ENCODE measurements at regions not wholly inside any gene's neighbourhood (a gene's known extent, or its start where the extent isn't known, plus 50 kb on each side); places are given as distances from the start of the nearest gene placed in this dataset.

DNA sequence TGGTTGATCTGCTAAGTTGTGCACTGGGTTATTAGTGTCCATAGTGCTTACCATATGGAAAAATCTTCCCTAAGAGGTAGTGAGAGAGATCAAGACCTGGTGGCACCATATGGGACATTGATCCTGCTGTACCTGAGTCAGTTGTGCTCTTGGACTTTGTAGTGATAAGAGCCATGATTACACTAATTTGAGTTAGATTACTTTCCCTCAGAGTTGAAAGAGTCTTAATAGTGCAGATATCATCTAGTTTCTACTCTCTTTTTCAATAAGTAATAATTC, 114.2 kb downstream of the KCNE4 start:
- no peak for DNase-seq (ENCODE audit: low read depth, low spot score)
- no peak overlapping the region for H3K4me3 ChIP-seq
- no peak overlapping the region for H3K27ac ChIP-seq (ENCODE audit: control insufficient read depth, insufficient read depth)
- BruUV-seq (replicated peaks), result no TSS peak
- ChIA-PET SMC1A (ENCODE audit: uncharacterized antibody, unreplicated experiment) (no interaction called here), RAD21 (ENCODE audit: unreplicated experiment) (no interaction called here), POLR2A (no interaction called here), CTCF (no interaction called here)
- no peaks in the 10 kb centered on the region for H4K20me1 ChIP-seq (ENCODE audit: control insufficient read depth, insufficient read depth)
- H3K9me3 ChIP-seq (replicated peaks; ENCODE audit: control insufficient read depth, insufficient read depth, low read length), result no peaks in the 10 kb centered on the region
- H3K79me2 ChIP-seq (ENCODE audit: control insufficient read depth, insufficient read depth, low read length), result no peaks in the 10 kb centered on the region
- H3K36me3 ChIP-seq (ENCODE audit: control insufficient read depth in 2 of 2, insufficient read depth in 2 of 2, low read length in 1 of 2), result no peaks in the 10 kb centered on the region
- intact Hi-C loops (cut with micrococcal nuclease; ENCODE audit: unreplicated experiment) (no loop called here), in situ Hi-C loops (cut with MboI) (no loop called here)
- peaks cover 7% of the 10 kb centered on the region for H3K4me1 ChIP-seq (ENCODE audit: control insufficient read depth, insufficient read depth, low read length)
- no peak for FAIRE-seq
- ATAC-seq, result no peak
- no peak overlapping the region for H3K4me2 ChIP-seq (ENCODE audit: control insufficient read depth, insufficient read depth)
- TF ChIP-seq, protein P1, sequence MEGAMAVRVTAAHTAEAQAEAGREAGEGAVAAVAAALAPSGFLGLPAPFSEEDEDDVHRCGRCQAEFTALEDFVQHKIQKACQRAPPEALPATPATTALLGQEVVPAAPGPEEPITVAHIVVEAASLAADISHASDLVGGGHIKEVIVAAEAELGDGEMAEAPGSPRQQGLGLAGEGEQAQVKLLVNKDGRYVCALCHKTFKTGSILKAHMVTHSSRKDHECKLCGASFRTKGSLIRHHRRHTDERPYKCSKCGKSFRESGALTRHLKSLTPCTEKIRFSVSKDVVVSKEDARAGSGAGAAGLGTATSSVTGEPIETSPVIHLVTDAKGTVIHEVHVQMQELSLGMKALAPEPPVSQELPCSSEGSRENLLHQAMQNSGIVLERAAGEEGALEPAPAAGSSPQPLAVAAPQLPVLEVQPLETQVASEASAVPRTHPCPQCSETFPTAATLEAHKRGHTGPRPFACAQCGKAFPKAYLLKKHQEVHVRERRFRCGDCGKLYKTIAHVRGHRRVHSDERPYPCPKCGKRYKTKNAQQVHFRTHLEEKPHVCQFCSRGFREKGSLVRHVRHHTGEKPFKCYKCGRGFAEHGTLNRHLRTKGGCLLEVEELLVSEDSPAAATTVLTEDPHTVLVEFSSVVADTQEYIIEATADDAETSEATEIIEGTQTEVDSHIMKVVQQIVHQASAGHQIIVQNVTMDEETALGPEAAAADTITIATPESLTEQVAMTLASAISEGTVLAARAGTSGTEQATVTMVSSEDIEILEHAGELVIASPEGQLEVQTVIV (IDR thresholded peaks at IDR 0.05; ENCODE audit: borderline replicate concordance, partially characterized antibody), result no peak
- TF ChIP-seq ASH2L (IDR thresholded peaks at IDR 0.05; ENCODE audit: borderline replicate concordance, low read depth) (no peak), E2F4 (IDR thresholded peaks at IDR 0.05; ENCODE audit: low read depth, low read length) (no peak), WRNIP1 (IDR thresholded peaks at IDR 0.05; ENCODE audit: borderline replicate concordance, low read depth, low read length) (no peak), FOS (IDR thresholded peaks at IDR 0.05; ENCODE audit: borderline replicate concordance, extremely low read depth, insufficient read length) (no peak), MYB (IDR thresholded peaks at IDR 0.05; ENCODE audit: borderline replicate concordance, low read depth, low read length) (no peak)
- no peak overlapping the region for H2AFZ ChIP-seq (ENCODE audit: control insufficient read depth, low read depth, low read length)
- H3K9ac ChIP-seq (ENCODE audit: control insufficient read depth, insufficient read depth, low read length), result no peak overlapping the region
- H3K27me3 ChIP-seq (replicated peaks in 1 of 2; ENCODE audit: control insufficient read depth in 2 of 2, insufficient read depth in 2 of 2, low read length in 1 of 2), result no peaks in the 10 kb centered on the region

Data from GM12878 (cell line).